Epithelial cell of prostate (primary cell): ENCODE measurements at regions not wholly inside any gene's neighbourhood (a gene's known extent, or its start where the extent isn't known, plus 50 kb on each side); places are given as distances from the start of the nearest gene placed in this dataset.

Experiments used
- DNase-seq: peaks from one replicate; pipeline ENCODE4 v3.0.0-alpha.2; 2011; ENCODE audit warnings: low read depth, low spot score
- H3K27ac ChIP-seq: fragments of 450-650 bp; 2 replicates; pipeline ENCODE4 v1.5.1; 2017; ENCODE audit warnings: mild to moderate bottlenecking

DNA sequence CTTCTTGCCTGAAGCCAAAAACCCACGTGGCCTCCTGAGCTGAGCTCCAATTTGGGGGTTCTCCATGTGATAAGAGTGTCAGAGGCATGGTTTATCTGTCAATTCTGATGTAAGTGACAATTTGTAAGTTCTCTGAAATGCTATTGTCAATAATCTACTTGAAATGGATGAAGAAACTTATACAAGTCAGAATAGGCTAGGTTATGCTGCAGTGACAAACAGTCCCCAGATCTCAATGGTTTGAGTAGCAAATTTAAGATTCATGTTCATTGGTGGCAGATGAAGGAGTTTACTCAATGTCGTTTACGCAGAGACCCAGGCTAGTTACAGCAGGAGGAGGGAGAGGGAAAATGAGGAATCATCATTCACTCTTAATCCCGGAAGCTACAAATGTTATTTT is 352.4 kb downstream of the KIF16B start:
- no peak for DNase-seq
- H3K27ac ChIP-seq = no peak overlapping the region

DNA sequence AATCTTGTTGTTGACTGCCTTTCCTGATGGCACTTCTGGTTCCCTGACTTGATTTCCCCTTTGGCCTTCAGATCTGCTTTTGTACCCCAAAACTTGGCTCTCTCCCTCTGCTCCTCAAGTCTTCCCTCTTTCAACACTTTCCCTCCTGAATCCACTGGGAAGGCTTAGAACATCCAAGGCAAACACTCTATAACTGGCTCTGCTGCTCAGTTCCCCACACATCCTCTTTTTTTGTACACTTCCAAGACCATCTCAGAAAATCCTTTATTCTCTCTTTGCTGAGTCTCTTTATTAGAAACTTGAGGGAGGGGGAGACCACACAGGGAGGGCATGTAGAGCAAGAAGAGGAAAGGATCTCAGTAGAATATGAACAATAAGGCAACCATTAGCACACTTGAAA is 354.1 kb downstream of the KIF16B start:
- no peak for DNase-seq
- H3K27ac ChIP-seq = no peak overlapping the region

DNA sequence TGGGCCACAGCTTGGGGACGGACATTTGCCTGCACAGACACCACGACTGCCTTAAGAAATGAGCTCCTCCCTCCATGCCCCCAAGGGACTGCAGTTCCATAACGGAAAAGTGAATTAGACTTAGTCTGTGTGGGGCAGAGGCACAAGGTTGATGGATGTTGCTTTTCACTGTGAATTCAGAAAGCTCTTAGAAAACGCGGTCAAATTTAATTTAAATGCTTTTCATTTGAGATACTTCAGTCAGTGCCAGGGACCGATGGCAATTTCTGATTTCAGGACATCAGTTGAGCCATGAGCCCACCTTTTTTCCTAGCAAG is 356.4 kb downstream of the KIF16B start:
- no peak for DNase-seq
- no peak overlapping the region for H3K27ac ChIP-seq

DNA sequence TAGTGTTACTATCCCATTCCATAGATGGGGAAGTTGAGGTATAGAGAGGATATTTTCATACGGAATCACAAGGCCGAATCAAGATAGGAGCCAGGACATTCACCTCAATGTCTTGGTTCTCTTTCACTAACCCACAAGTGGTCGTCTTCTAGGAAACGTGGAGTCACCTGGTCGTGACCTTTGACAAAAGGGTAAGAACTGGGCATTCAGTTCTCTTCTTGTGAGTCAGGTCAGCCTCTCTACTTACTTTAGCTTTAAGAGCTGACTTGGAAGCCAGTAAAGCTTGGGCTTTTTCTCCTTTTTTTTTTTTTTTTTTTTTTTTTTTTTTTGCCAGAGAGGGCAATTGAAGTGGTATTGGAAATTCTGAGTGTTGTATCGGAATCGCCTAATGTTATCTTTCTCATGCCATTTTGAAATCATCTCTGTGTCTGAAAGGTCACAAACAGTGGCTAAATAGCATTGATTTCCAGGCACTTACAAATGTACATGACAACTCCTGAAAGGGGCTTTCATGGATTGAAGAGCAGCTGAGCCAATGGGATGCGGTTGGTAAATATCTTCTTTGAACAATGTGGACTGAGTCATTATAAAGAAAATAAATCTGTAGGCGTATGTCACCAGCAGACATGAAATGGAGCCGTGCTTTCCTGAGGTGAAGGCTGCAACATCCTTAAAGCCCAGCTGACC is 356.9 kb downstream of the KIF16B start:
- no peak for DNase-seq

DNA sequence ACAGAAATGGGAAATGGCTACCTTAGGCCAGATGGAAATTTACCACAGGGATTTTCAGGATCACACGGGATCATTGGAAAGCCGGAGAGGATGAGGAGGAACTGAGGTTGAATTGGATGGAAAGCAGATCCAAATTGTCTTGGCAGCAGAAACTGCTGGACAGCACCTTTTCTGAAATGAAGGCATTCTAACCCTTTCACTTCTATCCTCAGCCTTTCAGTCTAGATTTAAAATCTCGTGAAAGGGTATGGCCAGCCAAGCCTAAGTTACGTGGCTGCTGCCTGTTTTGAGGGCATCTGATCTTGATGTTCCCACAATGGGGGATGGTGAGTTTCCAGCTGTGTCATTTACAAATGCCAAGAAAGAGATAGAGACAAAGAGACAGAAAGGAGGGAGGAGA is 358.2 kb downstream of the KIF16B start:
- no peak overlapping the region for H3K27ac ChIP-seq
- DNase-seq = no peak

More for the DNA sequence above, 356.9 kb downstream of the KIF16B start:
- H3K27ac ChIP-seq = no peak overlapping the region

DNA sequence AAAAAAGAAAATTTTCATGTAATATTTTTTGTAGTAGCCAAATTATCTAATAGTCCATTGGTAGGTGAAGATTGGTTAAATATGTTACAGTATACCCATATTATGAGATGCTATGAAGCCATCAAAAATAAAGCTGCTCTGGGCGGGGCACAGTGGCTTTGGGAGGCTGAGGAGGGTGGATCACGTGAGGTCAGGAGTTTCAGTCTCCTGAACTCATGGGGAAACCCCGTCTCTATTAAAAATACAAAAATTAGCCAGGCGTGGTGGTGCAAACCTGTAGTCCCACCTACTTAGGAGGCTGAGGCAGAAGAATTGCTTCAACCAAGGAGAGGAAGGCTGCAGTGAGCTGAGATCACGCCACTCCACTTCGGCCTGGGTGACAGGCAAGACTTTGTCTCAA is 360.5 kb downstream of the KIF16B start:
- H3K27ac ChIP-seq = no peak overlapping the region
- DNase-seq = no peak

DNA sequence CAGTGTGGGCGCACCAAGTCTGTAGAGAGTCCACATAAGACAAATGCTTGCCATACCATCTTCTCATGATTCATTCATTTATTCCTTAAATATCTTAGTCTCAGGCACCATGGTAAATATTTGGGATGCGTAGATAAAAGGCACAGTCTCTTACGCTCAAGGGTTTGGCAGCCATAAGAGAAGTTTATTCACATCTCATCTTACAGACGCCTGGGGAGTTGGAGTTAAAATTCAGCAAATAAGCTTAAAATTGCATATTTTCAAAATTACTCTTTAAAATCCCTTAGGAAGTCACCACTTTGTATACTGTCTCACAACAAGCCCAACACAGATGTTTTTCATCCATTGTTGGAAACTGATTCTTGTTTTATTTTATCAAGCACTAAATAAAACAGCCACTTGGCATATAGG is 363.3 kb downstream of the KIF16B start:
- DNase-seq = no peak
- no peak overlapping the region for H3K27ac ChIP-seq

DNA sequence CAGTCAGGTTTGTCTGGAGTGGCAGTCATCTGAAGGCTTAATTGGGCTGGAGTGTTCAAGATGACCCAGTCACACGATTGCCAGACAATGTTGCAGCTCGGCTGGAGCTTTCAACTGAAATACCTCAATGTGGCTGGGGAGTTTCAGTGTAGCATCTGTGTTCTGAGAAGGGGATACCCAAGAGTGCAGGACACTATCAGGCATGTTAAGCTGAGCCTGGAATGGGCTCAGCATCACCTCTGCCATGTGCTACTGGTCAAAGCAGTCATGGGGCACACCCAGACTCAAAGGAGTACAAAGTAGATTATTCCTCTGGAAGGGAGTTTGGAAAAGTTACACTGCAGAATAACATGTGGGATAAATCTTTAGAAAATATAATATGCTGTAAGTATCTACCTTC is 363.9 kb downstream of the KIF16B start:
- H3K27ac ChIP-seq = no peak overlapping the region
- no peak for DNase-seq

DNA sequence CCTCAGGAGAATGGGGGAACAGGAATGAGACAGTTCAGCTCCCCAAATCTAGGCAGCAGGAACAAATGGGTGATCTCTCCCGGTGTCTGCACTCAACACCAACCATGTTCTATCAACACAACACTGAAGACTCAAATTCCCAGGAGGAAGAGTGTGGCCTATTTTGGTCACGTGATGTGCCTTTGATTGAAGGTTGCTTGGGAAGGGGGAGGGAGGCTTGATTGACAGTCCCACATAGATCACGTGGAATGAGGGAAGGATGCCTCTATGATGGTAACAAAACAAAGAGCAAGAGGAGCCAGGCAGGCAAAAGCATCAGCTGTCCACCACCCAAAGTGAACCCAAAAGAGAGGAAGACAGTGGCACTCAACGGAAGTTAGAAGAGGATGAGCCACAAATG is 364.8 kb downstream of the KIF16B start:
- no peak for DNase-seq
- H3K27ac ChIP-seq = no peak overlapping the region

DNA sequence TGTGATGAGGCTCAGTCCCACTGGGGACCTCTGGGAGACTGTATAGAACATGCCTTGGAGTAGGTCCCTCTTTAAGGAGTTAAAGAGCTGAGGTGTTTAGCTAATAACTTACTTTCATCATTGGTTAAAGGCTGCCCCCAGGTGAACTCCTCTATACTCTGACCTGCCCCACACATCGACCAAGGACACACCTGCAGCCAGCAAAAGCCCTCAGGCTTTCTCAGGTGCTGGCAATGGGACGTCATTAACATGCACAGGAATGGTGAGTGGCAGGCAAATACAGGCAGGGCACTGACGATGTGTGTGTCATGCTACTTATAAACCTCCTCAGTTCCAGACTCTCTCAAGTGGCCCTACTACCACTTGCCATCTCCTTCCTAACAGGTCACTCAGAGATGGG is 366.4 kb downstream of the KIF16B start:
- DNase-seq = no peak
- no peak overlapping the region for H3K27ac ChIP-seq

DNA sequence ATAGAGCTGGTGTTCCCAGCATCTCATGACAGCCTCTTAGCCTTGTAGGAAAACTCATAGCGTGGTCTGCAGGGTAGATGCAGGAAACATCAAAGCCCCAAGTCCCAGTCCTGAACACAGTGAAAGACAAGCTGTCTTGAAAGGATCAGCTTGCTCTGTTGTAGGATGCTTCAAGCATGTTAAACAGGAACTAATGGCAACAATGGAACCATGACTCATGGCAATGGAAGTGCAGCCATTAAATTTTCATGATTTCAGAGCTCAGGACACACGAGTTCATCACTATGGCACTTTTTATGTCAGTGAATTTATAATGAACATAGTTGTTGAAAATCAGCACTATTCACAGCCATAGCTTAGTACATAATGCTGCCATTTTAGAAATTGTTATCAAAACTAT is 367.7 kb downstream of the KIF16B start:
- no peak overlapping the region for H3K27ac ChIP-seq
- no peak for DNase-seq

DNA sequence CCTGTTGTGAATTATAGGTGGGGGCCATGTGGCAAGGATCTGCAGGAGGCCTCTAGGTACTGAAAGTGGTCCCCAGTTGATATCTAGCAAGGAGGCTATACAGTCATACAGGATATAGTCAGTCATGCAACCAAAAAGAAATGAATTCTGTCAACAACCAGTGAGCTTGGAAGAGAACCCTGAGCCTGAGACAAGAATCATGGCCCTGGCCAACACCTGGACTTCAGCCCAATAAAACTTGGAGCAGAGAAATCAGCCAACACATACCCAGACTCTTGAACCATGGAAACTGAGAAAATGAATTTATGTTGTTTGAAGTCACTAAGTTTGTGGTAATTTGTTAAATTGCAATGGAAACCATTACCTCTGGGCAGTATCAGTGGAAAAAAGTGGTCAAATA is 370.2 kb downstream of the KIF16B start:
- DNase-seq = no peak
- H3K27ac ChIP-seq = no peak overlapping the region

DNA sequence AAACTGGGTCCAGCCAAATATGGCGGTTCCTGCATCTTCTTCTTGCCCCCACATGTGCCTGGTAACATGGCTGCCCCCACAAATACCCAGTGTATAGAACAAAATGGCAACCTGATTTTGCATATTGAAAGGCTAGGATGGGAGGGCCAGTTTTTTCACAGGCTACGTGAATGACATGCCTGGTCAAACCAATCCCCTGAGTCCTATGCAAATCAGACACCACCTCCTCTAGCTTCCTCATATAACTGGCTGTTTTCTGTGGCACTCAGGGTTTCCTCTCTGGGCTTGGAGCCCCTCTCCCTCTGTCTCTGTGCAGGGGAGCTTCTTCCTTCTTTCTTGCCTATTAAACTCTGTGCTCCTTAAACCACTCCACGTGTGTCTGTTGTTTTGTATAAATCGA is 372.1 kb downstream of the KIF16B start:
- DNase-seq = no peak
- H3K27ac ChIP-seq = no peak overlapping the region

DNA sequence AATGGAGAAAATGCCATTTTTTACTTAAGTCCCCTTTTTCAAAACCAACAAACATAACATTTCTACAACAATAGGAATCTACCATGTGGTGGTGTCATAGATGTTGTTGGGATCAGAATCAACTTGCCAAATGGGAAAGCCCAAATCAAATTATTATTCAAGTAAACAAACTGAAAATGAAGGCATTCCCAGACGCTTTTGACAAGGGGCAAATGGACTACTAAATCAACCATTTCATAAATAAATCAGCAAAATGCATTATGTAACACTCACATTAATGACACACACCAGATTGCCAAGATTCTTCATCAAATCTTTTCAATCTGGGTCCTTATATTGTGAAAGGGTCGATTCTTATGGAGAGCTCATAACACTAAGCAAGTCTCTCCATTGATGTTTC is 375.6 kb downstream of the KIF16B start:
- DNase-seq = no peak

DNA sequence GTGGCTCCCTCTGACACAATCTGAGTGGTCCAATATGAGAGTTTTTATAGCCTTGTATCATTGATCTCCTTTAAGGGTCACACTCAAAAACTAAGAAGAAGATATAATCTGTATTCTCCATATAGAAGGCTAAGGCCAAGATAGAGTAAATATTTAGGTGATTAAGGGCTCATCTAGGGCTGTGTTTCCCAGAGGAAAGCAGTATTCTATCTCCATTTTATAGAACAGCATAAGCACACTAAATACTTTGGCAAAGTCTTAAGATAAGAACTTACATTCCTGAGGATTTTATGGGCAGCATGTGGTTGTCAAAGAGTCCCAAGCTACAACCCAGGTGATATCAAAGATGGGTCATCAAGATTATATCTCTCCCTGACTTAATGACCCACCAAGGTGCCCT is 377.6 kb downstream of the KIF16B start:
- DNase-seq = no peak
- H3K27ac ChIP-seq = no peak overlapping the region

More for the DNA sequence above, 375.6 kb downstream of the KIF16B start:
- H3K27ac ChIP-seq = no peak overlapping the region

DNA sequence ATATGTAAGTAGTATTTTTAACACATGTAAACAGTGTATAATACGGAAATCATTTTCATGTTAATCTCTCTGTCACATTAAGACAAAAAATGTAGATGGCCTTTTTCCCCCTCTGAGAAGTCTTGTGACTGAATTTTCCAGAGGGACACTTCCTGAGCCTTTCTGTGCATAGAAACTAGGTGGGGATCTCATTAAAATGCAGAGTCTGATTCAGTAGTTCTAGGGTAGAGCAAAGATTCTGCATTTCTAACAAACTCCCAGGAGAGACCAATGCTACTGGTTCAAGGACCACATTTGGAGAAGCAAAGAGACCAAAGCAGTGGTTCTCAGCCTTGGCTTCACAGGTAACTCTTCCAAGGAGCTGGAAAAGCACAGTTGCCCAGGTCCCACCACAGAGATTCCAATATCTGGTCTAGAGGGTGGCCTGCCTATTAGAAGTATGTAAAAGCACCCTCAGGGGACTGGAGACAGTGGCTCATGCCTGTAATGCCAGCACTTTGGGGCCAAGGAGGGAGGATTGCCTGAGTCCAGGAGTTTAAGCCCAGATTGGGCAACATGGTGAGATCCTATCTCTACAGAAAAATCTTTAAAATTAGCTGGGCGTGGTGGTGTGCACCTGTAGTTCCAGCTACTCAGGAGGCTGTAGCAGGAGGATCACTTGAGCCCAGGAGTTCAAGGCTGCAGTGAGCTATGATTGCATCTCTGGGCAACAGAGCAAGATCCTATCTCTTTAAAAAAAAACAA is 378.5 kb downstream of the KIF16B start:
- no peak for DNase-seq
- H3K27ac ChIP-seq = no peak overlapping the region

DNA sequence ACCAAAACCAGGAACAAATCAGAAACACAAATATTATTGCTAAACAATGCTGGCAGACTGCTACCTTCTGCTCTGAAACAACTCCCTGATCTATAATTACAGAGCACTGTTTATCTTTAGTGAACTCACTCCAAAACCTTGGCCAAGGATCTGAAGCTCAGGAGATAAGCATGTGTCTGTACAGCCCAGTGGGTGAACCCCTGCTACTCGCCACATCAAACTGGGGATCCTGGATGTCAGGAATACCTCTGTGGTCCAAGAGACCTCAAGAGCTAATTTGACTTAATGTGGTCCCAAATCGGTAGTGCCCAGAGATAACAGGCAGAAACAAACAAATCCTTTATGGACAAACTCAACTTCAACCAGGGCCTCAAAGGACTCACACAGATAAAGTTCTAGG is 381.8 kb downstream of the KIF16B start:
- DNase-seq = no peak
- no peak overlapping the region for H3K27ac ChIP-seq

DNA sequence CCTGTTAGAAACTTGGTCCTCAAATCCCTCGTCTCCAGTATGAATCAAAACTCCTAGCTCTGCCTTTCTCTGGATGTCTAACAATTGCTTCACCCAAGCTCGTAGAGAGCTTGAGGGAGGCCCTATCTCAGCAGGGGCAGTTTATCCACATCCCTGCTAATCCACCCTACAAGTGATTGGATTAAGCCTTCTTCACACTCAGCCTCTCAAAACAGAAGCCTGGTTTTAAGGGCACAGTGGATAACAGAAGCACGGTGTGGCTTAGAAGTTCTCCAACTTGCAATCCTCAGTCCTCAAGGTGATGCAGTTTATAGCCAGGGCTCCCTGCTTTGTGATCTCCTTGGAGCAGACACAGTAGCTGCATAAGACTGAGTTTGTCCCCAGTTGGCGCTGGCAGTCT is 383.9 kb downstream of the KIF16B start:
- DNase-seq = no peak
- H3K27ac ChIP-seq = no peak overlapping the region

DNA sequence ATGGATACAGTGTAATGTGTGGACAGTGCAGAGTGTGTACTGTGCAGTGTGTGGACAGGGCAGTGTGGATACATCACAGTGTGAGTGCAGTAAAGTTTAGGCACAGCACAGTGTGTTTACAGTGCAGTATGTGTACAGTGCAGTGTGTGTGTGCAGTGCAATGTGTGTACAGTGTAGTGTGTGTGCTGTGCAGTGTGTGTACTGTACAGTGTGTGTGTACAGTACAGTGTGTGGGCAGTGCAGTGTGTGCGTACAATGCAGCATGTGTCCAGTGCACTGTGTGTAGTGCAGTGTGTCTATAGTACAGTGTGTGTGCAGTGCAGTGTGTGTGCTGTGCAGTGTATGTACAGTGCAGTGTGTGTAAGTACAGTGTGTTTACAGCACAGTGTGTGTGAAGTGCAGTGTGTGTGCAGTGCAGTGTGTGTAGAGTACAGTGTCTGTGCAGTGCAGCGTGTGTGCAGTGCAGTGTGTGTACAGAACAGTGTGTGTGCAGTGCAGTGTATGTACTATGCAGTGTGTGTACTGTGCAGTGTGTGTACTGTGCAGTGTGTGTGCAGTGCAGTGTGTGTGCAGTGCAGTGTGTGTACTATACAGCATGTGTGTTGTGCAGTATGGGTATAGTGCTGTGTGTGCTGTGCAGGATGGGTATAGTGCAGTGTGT is 385.2 kb downstream of the KIF16B start:
- DNase-seq = no peak

DNA sequence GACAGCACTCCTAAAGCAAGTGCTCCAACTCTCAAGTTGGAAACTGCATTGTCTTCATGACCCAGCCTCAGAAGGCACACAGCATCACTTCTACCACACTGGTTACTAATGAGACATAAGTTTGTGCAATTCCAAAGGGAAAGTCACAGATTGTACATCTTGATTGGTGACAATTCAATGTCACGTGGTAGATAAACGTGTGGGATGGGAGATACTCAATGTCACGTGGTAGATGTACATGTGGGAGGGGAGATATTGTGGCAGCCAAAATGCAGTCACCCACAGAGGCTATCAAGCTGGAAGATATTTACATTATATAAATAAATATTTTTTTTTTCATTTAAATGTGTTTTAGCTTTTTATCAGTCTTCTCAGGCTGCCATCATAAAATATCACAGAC is 393.3 kb downstream of the KIF16B start:
- H3K27ac ChIP-seq = no peak overlapping the region
- no peak for DNase-seq

More for the DNA sequence above, 385.2 kb downstream of the KIF16B start:
- H3K27ac ChIP-seq = no peak overlapping the region

DNA sequence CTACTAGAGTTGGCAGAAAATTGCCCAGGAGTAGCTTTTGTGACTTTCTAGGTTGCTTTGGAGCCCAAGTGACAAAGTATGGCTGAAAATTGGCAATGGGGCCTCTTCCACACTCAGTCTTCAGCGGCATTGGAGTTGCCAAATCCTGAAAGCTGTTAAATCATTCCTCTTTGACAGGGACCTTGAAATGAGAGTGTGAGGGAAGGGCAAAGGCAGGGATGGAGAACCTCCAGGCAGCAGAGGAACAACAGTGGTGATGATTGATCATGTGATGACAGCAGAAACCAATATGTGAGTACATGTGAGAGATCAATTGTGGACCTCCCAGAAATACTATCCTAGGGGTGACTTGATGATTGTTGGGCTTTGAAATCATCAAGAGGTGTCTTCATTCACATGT is 393.9 kb downstream of the KIF16B start:
- no peak overlapping the region for H3K27ac ChIP-seq
- DNase-seq = no peak
